DMS 273 (cell line): ENCODE measurements at regions not wholly inside any gene's neighbourhood (a gene's known extent, or its start where the extent isn't known, plus 50 kb on each side); places are given as distances from the start of the nearest gene placed in this dataset.
A peak's percentile ranks its signal among the peaks of the same experiment; 100 is the strongest.

ENCODE experiments used
- DNase-seq: peaks from one replicate; lab custom pipeline; 2025; ENCODE audit not compliant: unreplicated experiment; lab: John Stamatoyannopoulos, UW

DNA sequence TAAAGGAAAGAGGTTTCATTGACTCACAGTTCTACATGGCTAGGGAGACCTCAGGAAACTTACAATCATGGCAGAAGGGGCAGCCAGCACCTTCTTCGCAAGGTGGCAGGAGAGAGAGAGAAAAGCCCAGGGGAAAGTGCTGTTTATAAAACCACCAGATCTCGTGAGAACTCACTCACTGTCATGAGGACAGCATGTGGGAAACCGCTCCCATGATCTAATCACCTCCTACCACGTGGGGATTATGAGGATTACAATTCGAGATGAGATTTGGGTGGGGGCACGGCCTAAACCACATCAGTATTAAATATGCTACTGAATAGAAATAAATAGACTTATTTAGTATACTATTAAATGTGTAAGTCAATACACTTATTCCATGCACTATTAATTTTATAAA, 70.6 kb upstream of the TCF21 start:
- no peak for DNase-seq

DNA sequence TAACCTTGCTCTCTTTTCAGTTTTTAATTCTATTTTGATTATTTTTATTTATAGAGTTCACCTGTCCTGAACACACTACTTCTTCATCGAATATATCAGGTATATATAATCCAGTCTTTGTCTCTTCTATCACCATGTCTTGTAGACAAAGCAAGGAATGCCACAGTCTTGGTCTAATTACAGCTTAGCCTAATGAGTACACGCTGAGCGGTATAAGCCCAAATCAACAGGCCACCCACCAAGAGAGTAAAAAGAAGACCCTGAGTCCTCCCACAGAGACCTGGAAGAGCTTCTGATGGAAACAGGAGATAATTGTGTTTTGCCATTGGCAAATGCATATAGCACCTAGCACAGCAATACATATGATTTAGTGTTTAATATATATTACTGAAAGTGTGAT, 68.7 kb upstream of the TCF21 start:
- no peak for DNase-seq

DNA sequence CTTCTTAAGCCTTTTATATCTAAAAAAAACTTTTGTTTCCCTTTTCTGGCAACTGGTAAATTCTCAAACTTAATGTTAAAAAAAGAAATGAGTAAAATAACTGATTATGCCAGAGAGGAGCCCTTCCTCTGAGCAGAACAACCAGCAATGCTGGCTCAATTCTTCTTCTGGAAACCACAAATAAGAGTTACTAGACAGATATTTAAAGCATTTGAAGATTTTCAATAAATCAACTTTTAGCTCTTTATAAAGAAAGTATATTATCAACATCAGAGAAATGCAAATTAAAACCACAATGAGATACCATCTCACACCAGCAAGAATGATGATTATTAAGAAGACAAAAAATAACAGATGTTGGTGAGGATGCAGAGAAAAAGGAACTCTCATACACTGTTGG, 61.1 kb upstream of the TCF21 start:
- no peak for DNase-seq

DNA sequence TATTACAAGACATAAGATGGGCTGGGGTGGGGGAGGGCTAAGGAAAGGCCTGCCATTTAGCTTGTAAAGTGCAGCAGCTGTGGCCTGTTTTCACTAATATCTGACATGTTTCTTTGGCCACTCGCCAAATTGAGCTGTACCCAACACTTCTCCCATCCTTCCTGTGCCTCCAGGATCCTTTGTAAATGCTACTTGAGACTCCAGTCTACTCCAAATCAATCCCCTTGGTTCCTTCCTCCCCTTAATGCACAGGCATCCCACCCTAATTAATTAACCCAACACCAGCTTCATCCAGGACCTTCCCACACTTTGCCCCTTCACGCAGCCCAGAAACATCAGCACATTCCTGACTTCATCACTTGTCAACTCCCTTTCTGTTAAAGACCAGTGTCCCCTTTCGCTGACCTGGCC, 55.0 kb upstream of the TCF21 start:
- DNase-seq = peak; percentile 83

DNA sequence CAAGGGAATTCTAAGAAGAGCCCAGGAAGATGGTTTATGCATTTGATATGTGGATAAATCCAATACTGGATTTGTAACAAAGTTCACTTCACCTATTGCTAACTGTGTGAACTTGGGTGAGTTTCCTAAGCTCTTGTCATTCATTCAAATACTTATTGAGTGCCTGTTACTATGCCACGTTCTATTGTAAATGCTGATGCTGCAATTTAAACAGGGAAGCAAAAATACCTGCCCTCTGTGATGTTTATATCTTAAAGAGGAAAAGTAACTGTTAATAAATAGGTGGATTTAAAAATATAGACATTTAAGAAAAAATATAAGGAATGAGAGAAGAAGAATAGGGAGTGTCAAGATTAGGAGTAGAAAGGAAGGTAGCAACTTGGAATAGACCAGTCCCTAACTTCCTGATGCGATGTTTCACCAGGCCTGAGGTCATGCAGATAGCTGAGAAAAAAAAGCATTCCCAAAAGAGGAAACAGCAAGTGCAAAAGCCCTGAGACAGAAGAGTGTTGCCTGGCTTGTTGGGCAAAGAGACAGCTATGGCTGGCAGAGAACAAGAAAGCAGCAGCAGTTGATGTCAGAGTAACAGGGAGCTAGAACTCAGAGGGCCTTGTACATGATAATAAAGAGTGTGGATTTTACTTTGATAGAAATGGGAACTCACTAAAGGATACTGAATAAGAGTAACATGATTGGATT, 54.3 kb upstream of the TCF21 start:
- DNase-seq = peak; percentile 5

DNA sequence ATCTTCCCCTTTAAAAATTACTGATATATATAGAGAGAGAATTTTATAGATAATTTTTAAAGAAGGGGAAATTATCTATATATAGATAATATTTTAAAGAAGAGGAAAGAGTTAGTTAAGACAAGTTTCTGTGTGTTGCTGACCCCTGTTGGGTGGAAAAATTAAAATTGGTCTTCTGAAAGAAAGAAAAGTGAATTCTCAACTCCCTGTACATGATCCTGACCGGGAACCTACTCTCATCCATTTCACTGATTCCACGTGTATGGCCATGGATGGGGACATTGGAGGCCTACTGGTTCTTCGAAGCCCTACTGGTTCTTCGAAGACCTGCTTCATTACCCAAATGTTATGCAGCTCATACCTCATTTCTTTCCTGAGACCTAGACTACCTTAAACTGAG, 53.0 kb upstream of the TCF21 start:
- peak; percentile 35 for DNase-seq

DNA sequence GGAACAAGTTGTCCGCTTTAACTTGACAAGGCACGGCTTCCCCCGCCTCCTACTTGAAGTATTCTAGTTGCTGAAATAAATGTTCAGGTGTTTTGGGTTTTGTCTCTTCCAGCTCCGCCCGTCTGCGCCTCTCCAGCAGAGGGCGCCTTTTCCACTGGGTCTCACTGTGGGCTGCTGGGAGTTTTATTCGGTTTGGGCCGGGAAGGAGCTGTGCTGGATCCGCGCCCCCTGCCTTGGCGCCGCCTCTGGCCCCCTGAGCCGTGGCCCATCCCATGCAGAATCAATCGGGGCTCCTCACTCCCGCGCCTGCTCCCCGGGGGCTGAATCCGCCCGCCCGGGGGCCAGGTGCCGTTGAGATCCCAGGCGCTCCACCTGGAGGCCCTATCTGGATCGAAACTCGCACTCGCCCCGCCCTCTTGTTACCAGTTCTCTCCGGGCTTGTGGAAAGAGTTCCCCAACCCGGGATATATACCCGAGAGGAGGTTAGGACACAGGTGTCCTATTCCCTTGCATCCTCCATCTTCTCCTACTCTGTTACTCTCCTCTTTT, 51.0 kb upstream of the TCF21 start:
- DNase-seq = peak; percentile 93
